ENCODE measurements at regions not wholly inside any gene's neighbourhood (a gene's known extent, or its start where the extent isn't known, plus 50 kb on each side); places are given as distances from the start of the nearest gene placed in this dataset.
"Not testable (repeated sequence)": the region's sequence is repeated elsewhere in the genome, so short reads cannot be mapped to it uniquely, and the experiment has no call there.

- no peak for DNase-seq (ENCODE audit: low read depth)
Observed at GRCh38 chr10:23543691-23544380, 105.0 kb downstream of the OTUD1 start.

- DNase-seq (ENCODE audit: low read depth) = not testable (repeated sequence)
Observed at GRCh38 chr10:23545866-23546265, 107.0 kb downstream of the OTUD1 start.

GRCh38 chr10:23556727-23557440 is 118.0 kb downstream of the OTUD1 start:
- DNase-seq (ENCODE audit: low read depth) = peak; percentile 47

GRCh38 chr10:23557777-23558176 is 118.9 kb downstream of the OTUD1 start:
- DNase-seq (ENCODE audit: low read depth) = no peak

- no peak for DNase-seq (ENCODE audit: low read depth)
Observed at GRCh38 chr10:23558361-23558799, 119.5 kb downstream of the OTUD1 start.

- no peak for DNase-seq (ENCODE audit: low read depth)
Observed at GRCh38 chr10:23568996-23569395, 130.1 kb downstream of the OTUD1 start.

GRCh38 chr10:23571884-23572283 is 133.0 kb downstream of the OTUD1 start:
- DNase-seq (ENCODE audit: low read depth) = no peak

- DNase-seq (ENCODE audit: low read depth) = no peak
Observed at GRCh38 chr10:23581906-23582450, 143.1 kb downstream of the OTUD1 start.

- no peak for DNase-seq (ENCODE audit: low read depth)
Observed at GRCh38 chr10:23584396-23584795, 145.5 kb downstream of the OTUD1 start.

- no peak for DNase-seq (ENCODE audit: low read depth)
Observed at GRCh38 chr10:23585186-23585585, 146.3 kb downstream of the OTUD1 start.

- no peak for DNase-seq (ENCODE audit: low read depth)
Observed at GRCh38 chr10:23585666-23586065, 146.8 kb downstream of the OTUD1 start.

- DNase-seq (ENCODE audit: low read depth) = not testable (repeated sequence)
Observed at GRCh38 chr10:23595278-23595677, 156.4 kb downstream of the OTUD1 start.

GRCh38 chr10:23604613-23605012 is 165.7 kb downstream of the OTUD1 start:
- no peak for DNase-seq (ENCODE audit: low read depth)

GRCh38 chr10:23606456-23606855 is 167.6 kb downstream of the OTUD1 start:
- no peak for DNase-seq (ENCODE audit: low read depth)

- no peak for DNase-seq (ENCODE audit: low read depth)
Observed at GRCh38 chr10:23608926-23609325, 170.1 kb downstream of the OTUD1 start.

- no peak for DNase-seq (ENCODE audit: low read depth)
Observed at GRCh38 chr10:23610626-23611307, 171.9 kb downstream of the OTUD1 start.

- DNase-seq (ENCODE audit: low read depth) = no peak
Observed at GRCh38 chr10:23611308-23612029, 172.6 kb downstream of the OTUD1 start.

- DNase-seq (ENCODE audit: low read depth) = no peak
Observed at GRCh38 chr10:23613900-23614299, 175.0 kb downstream of the OTUD1 start.

- DNase-seq (ENCODE audit: low read depth) = no peak
Observed at GRCh38 chr10:23614483-23614882, 175.6 kb downstream of the OTUD1 start.

- DNase-seq (ENCODE audit: low read depth) = no peak
Observed at GRCh38 chr10:23630376-23630775, 191.5 kb downstream of the OTUD1 start.

GRCh38 chr10:23630885-23631284 is 192.0 kb downstream of the OTUD1 start:
- no peak for DNase-seq (ENCODE audit: low read depth)
